A673 (cell line): ENCODE measurements at regions not wholly inside any gene's neighbourhood (a gene's known extent, or its start where the extent isn't known, plus 50 kb on each side); places are given as distances from the start of the nearest gene placed in this dataset.

Experiments
- EZH2 ChIP-seq: fragments of 200-600 bp; sonication (generic); IDR thresholded peaks from 2 replicates; pipeline ENCODE4 v1.6.1; 2017; ENCODE audit warnings: borderline replicate concordance, low read depth, mild to moderate bottlenecking, mixed read lengths, antibody characterized with exemption, low read length; ENCODE audit not compliant: poor library complexity, severe bottlenecking
- TF ChIP-seq, protein P1 (sequence below): fragments of 300-800, 200-600 bp; sonication (generic); conservative IDR thresholded peaks from 2 replicates; pipeline ENCODE4 v1.5.1; 2017; ENCODE audit warnings: low read depth, mild to moderate bottlenecking, antibody characterized with exemption, low read length, moderate library complexity, mixed read lengths

DNA sequence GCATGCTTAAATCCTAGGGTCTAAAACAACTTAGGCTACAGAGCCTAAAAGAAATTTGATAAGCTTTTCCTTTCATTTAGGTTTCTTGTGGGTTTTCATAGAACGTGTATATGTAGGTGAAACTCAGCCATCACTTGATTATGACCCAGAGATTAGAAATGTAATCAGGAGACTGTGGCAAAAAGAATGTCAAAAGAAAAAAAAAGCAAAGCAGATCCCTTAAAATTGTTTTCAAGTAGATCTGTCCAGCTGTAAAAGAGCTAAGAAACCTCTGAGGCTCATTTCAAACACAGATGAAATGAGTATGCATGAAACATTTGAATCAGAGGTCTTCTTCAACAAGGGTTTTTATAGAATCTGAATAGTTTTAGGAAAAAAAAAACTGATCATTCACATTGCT, 341.3 kb upstream of the PRDM1 start:
- TF ChIP-seq, protein P1, sequence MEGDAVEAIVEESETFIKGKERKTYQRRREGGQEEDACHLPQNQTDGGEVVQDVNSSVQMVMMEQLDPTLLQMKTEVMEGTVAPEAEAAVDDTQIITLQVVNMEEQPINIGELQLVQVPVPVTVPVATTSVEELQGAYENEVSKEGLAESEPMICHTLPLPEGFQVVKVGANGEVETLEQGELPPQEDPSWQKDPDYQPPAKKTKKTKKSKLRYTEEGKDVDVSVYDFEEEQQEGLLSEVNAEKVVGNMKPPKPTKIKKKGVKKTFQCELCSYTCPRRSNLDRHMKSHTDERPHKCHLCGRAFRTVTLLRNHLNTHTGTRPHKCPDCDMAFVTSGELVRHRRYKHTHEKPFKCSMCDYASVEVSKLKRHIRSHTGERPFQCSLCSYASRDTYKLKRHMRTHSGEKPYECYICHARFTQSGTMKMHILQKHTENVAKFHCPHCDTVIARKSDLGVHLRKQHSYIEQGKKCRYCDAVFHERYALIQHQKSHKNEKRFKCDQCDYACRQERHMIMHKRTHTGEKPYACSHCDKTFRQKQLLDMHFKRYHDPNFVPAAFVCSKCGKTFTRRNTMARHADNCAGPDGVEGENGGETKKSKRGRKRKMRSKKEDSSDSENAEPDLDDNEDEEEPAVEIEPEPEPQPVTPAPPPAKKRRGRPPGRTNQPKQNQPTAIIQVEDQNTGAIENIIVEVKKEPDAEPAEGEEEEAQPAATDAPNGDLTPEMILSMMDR, result no peak
- TF ChIP-seq EZH2, result no peak
